ENCODE measurements at regions not wholly inside any gene's neighbourhood (a gene's known extent, or its start where the extent isn't known, plus 50 kb on each side); places are given as distances from the start of the nearest gene placed in this dataset.

DNA sequence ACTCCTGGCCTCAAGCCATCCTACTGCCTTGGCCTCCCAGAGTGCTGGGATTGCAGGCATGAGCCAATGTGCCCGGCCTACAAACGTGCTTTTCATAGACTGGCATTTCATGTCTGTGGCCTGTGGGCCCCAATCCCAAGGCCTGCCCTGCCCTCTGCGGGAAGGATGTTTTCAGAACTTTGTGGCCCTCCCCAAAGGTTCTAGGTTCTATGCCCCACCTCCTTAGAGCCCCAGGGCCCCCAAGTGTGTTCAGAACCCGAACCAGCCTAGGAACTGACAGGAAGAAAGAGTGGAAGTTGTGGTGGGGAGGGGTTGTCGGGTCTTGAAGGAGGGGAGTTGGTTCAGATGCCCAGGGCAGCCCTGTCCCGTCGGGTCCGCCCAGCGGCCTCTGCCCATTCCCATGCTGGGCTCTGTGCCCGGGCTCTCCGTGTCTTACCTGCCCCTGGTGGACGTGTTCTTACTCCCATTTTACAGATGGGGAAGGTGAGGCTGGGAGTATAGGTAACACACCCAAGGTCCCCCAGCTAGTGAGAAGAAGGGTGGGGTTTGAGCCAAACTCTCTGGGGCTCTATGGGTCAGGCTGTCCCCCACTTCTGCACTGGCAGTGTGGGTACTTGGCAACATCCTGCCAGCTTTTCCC is 175.8 kb upstream of the IER5L start:
- no peak for DNase-seq

DNA sequence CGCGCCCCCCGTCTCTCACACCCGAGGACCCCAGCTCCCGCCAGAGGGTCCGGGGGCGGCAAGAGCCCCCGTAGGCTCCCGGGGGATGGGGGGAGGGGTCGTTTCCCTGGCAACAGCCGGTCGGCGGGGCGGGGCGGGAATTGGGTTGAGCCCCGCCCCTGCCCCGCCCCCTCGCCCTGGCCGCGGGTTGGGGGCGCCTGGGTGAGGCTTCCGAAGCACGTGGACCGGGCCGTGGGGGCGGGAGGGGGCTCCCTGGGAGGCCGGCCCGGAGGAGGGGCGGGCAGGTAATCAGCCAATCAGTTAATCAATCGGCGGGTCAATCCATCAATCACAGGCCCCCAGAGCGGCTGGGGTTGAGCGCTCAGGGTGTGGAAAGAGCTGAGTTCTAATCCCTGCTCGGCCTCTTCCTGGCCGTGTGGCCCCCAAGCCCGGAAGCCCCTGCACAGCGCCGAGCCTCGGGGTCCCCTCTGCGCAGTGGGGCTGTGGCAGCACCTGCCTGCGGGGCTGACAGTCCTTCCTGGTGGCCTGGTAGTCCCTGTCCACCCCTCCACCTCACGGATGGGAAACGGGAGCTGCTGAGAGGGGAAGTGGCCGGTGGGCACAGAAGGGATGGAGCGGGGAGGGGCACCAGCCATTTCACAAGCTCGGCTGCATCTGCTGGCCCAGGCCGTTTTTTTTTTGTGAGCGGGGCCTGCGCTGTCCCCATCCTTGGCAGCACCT is 174.2 kb upstream of the IER5L start:
- no peak for DNase-seq

DNA sequence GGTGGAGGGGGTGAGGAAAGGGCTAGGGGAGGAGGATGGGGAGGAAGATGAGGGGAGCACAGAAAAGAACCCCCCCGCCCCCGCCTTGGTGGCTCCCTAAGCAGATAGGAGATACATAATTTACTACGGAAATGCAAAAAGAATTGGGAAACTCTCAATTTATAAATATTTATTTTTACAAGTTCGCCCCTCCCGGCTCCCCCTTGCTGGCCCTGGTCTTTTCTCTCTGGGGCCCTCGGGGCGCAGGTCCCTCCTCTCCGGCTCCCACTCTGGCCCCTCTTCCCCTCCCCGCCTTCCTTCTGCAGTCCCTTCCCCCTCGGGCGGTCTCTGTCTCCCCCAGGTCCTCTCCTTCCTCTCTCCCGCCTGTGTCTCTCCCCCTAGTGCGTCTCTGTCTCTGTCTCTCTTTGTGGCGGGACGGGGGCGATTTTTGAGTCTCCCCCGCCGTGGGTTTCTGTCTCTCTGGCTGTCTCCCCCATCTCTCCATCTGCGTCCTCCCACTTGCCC is 173.6 kb upstream of the IER5L start:
- no peak for DNase-seq

DNA sequence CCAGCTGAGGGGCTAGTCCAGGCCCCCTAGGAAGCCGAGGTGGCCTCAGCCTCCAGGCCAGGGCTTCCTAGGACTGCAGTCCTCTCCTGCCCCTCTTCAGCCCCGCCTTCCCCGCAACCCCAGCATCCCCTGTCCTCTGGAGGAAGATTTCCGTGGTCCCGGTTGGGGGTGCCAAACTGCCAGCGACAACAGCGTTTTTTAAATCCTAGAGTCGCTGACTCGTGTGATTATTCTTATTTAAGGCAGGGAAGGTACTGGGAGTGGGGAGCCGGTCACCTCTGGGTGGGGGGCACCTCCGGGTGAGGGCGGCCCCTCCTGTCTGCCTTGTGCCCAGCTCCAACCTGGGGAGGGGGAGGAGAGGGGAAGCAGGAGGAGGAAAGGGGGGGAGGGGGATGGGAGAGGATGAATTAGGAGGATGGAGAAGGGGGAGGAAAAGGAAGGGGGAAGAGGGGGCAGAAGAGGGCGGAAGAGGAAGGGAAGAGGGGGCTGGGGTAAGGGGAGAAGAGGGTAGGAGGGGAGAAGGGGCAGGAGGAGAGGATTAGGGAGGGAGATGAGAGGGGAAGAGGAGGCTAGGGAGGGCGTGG is 173.1 kb upstream of the IER5L start:
- DNase-seq: no peak

DNA sequence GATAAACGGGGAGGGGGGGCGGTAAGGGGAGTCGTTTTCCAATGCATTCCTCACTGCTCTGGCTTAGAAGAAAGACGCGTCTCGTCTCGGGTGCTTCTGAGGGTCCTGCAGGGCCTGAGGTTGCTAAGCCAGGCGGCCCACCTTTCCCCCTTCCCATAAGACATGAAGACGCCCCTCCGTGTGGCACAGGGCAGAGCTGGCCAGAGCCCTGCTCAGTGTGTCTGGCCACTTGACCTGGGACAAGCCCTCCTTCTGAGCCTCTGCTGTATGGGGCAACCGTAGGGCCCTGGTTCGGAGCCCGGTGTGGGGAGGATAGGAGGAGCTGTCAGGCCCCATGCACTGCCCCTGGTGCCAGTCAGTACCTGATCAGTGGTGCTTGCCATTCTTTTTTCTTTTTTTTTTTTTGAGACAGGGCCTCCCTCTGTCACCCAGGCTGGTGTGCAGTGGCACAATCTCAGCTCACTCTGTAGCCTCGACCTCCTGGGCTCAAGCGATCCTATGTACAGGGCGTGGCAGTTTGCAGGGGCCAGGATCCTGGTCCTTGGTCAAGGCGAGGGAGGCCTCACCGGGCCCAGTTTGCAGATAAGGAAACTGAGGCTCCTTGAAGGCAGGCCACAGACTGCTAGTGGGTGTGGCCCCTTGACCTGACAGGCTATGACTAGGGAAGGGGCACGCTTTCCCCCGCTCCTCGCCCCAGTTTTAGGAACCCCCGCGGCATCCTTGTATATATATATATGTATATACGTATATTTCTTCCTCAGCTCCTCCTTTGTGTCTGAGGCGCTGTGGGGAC is 172.3 kb upstream of the IER5L start:
- DNase-seq: no peak

DNA sequence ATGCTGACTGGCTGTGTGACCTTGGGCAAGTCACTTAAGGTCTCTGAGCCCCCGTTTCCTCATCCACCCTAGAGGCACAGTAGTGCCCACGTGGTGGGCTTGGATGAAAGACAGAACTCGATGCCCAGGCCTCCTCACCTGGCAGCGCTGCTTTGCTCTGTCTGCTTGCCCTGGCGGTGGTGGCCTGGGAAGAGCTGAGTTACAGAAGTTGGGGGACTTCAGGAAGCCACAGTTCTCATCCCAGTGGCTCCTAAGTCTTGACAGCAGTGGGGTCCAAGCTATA is 171.5 kb upstream of the IER5L start:
- no peak for DNase-seq

DNA sequence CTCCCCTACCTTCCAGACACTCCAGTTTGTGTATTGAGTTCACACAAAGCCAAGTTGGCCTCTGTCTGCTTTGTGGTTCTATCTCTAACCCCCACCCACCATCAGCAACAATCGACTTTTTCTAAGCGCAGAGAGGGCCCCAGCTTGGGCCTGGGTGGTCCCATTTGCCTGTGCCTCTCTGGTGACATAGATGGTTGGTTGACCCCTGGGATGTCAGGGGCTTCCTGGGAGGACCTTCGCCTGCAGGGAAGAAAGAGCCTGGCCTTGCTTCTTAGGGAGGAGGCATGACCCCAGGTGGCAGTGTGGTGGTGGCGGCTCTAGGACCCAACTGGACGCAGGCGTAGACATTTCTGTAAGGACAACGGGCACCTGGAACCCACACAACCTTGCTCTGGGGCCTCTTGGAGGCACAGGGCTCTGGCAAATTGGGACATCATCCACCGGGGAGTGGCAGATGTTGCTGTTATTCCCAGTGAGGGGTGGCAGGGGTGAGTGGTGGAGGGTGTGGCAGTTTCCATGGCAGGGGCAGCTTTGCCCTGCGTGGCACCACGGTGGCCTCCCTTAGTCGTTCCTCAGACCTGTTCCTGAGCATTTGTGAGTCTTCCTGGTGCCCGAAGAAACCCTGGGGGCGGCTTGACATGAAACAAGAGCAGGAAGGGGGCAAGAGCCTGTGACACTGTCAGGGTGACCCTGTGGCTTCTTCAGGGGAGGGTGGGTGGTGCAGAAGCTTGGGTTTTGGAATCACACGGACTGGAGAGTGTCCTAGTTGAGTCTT is 171.0 kb upstream of the IER5L start:
- no peak for DNase-seq

DNA sequence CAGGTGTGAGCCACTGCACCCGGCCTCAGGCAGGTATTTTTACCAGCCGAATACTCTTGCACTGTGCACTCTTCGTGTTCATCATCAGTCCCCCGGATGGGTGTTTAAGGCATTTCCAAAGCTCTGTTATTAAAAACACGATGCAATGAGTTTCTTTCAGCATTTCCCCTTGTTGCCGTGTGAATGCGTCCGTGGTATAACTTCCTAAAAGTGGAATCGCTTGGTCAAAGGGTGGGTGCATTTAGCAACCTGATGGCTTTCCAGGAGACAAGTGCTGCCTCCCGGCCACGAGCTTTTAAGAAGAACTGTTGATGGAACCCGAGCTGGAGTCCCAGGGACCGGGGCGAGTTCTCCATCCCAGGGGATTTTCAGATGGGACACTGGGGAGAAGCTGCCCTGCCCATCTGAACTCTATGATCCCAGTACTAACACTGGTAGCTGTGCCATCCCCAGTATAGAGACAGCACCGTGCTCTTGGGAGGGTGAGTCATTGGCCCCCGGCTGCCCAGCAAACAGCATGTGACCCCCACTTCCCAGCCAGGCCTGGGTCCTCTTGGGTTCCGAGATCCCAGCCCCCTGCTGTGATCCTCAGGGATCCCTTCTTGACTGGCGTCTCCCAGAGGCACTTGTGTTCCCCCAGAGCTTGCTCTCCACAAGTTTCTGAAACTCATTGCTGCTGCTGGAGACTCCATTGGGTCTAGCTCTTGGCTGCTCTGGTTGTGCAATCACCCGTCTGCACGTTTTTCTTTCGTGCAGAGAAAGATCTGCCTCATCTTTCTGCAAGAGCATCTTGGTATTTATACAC is 169.5 kb upstream of the IER5L start:
- DNase-seq: no peak

DNA sequence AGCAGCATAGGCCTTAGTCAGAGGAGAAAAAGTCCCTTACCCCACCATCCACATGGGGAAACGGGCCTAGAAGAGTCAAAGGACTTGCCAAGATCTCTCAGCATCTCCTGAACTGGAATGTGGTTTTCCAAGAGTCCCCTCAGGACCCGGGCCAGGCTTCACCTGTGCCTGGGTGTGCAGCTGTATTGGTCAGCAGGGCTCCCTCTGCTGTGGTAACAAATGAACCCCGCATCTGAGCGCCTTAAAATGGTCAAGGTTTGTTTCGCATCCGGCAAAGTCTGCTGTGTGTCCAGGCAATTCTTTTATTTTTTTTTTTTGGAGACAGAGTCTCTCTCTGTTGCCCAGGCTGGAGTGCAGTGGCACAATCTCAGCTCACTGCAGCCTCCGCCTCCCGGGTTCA is 168.0 kb upstream of the IER5L start:
- DNase-seq: no peak

DNA sequence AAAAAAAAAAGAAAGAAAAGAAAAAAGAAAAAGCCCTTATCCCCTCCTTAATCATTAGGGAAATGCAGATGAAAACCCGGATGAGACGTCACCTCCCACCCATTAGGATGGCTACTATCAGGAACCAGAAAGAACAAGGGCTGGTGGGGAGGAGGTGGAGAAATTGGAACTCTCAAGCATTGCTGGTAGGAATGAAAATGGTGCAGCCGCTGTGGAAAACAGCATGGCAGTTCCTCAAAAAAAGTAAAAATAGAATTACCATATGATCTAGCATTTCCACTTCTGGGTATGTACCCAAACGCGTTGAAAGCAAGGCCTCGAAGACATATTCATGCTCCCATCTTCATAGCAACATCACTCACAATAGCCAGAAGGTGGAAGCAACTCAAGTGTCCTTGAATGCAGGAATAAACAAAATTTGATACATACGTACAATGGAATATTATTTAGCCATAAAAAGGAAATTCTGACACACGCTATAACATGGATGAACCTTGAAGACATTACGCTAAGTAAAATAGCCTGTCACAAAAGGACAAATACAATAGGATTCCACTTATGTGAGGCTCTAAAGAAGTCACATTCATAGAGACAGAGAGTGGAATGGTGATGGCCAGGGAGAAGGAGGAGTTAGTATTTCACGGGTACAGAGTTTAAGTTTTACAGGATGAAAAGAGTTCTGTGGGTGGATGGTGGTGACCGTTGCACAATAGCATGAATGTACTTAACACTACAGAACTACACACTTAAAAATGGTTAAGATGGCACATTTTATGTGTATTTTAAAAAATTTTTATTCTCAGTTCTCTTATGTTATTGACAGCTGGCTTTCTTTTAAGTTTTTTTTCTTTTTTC is 166.8 kb upstream of the IER5L start:
- no peak for DNase-seq

DNA sequence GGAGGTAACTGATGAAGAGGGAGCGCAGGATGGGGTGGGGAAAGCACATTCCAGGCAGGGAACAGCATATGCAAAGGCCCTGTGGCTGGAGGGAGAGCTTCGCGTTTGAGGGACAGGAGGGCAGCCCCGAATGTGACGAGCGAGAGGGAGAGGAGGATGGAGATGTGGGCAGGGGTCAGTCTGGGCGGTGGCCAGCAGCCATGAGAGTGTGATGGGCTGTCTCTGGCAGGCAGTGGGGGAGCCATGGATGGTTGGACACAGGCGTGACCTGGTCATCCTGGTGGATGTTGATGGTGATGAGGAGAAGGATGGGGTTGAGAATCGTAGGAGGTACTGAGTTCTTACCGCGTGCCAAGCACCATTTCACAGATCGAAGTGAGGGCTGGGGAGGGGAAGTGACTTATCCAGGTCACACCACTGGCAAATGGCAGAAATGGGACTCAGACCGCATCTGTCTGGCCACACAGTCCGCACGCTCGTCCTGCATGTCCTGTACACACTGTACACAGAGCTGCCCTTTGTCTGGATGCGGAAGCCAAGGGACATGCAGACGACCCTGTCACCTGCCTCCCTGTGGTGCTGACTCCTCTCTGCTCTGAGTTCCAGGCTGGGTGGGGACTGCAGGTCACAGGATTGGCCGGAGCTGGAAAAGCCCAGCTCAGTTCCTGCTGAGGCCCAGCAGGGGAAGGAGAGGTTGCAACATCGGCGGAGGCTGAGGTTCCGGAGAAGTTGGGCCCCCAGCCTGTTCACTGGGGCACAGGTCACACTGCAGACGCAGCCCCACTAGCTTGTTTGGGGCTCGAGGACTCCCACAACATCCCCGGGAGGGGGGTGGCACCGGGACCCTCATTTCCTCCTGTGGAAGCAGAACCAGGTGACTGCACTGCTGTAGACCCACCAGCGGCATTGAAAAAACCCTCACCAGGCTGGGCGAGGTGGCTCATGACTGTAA is 165.6 kb upstream of the IER5L start:
- no peak for DNase-seq

DNA sequence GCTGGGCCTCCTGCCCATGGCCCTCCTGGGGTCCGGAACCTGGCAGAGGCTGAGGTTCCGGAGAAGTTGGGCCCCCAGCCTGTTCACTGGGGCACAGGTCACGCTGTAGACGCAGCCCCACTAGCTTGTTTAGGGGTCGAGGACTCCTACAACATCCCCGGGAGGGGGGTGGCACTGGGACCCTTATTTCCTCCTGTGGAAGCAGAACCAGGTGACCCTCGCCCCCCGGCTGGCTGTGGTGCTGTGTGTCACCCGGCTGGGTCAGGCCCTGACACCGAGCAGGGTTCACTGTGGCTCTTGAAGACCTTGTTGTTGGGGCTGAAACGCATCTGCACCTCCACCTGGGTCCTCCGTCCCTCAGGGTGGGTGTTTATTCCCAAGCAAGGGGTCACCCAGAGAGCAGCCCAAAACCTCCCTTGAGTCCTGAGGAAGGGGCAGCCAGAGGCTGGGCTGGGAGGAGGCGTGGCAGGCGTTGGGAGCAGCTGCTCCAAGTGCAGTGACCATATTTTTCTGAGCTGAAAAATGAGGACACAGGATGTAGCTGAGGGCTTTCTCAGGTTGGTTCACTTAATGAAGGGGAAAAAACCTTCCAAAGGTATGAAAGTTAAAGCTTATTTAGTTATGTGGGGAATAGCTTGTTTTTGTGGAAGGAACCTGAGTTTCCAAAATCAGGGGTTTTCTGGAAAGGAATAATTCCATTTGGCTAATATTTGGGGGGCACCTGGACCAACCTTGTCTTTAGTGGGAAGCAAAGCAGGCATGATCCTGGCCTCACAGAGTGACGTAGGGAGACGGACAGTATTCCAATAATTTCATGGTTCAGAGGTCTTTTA is 164.7 kb upstream of the IER5L start:
- DNase-seq: no peak

DNA sequence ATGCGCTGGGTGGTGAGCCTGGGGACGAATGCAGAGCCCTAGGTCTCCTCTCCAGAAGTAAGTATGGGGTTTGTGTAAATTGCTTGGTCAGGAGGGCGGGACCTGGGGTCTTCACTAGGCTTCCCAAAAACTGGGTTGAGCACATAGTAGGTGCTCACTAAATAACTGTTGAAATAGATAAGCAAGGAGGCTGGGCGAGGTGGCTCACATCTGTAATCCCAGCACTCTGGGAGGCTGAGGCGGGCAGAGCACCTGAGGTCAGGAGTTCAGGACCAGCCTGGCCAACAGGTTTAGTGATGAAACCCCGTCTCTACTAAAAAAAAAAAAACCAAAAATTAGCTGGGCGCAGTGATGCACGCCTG is 163.9 kb upstream of the IER5L start:
- no peak for DNase-seq

DNA sequence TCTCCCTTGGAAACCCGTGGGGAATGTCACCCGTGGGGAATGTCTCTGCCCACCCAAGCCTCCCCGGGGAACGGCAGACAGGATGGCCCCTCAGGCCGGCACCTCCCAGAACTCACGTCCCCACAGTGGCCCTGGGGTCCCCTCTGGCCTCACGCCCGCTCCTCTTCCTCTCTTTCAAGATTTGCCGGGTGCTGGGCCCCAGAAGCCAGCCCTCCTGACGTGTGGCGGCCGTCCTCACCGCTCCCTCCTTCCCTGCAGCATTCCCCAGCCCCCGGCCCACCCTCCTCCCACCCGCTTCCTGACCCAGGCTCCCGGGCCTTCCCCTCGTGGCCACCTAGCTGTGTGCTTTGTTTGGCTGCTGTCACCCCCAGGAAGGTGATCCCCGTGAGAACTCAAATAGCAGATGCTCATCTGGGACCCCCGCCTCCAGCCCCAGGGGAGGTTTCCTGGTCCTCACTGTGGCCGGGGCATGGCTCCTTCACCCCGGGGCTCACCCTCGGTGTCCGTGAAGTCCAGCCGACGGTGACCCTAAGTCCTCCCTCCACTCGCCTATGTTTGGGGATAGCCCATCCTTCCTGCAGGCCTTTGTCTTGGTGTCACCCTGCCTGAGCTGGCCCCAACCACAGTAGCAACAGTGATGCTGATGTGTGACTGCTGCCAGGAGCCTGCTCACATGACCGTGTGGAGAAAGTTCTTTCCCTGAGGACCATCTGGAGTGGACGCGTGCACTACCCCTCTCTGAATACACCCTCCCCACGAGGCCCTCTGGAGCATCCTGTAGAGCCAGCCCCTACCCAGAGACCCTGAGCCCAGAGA is 163.3 kb upstream of the IER5L start:
- no peak for DNase-seq

DNA sequence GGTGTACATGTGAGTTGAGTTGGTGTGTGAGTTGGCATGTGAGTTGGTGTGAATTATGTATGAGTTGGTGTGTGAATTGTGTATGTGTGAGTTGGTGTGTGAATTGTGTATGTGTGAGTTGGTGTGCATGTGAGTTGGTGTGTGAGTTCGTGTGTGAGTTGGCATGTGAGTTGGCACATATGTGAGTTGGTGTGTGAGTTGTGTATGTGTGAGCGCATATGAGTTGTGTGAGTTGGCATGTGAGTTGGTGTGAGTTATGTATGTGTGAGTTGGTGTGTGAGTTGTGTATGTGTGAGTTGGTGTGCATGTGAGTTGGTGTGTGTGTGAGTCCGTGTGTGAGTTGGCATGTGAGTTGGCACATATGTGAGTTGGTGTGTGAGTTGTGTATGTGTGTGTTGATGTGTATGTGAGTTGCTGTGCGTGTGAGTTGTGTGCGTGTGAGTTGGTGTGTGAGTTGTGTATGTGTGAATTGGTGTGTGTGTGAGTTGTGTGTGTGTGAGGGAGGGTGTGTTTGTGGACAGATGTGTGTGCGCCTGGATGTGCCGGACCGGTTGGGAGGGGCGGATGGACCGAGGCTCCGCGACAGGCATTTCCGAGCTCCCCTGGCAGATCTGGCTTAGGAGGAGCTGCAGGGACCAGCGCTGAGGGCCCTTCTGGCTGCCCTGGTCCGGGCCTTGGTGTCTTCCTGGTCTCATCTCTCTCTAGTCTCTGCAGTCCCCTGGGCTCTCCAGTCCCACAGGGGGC is 162.5 kb upstream of the IER5L start:
- no peak for DNase-seq

DNA sequence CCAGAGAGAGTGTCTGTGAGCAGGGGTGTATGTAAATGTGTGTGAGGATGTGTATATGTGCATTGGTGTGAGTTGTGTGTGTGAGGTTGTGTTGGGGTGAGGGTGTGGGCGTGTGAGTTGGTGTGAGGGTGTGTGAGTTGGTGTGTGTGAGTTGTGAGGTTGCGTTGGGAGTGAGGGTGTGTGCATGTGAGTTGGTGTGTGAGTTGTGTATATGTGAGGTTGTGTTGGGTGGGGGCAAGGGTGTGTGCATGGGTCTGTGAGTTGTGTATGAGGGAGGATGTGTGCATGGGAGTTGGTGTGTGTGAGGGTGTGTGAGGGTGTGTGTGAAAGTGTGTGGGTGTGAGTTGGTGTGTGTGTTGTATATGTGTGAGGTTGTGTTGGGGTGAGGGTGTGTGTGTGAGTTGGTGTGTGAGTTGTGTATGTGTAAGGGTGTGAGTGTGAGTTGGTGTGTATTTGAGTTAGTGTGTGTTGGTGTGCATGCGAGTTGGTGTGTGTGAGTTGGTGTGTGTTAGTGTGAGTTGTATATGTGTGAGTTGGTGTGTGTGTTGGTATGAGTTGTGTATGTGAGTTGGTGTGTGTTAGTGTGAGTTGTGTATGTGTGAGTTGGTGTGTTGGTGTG is 161.6 kb upstream of the IER5L start:
- DNase-seq: no peak

Measured in NCI-H446 (cell line).